Transverse colon (tissue), 4 donors: ENCODE measurements at regions not wholly inside any gene's neighbourhood (a gene's known extent, or its start where the extent isn't known, plus 50 kb on each side); places are given as distances from the start of the nearest gene placed in this dataset.

ENCODE experiments used
- EP300 ChIP-seq: sonication (generic); formaldehyde crosslinking; IDR thresholded peaks from one replicate; pipeline ENCODE4 v1.6.1; 2017; ENCODE audit warnings: antibody characterized with exemption, low read depth
- POLR2A ChIP-seq: fragments of 450-650 bp; IDR thresholded peaks from one replicate; pipeline ENCODE4 v1.6.1; 2016; ENCODE audit warnings: antibody characterized with exemption, mild to moderate bottlenecking, moderate library complexity
- POLR2AphosphoS5 ChIP-seq, 3 donors: sonication (generic); formaldehyde crosslinking; IDR thresholded peaks; one replicate each; pipeline ENCODE4 v1.6.1; 2016; ENCODE audit warnings: antibody characterized with exemption in 3 of 3
- TF ChIP-seq, protein P1 (sequence below), 5 experiments: fragments of 200-600 bp in 3 of 5; fragments of 450-650 bp in 2 of 5; sonication (generic) in 3 of 5; IDR thresholded peaks; 1 replicate in 2 of 5; 2 replicates in 3 of 5; pipeline ENCODE4 v1.5.1; 2016 to 2017; ENCODE audit warnings: antibody characterized with exemption in 5 of 5, inconsistent platforms in 3 of 5, mild to moderate bottlenecking in 2 of 5, moderate library complexity in 1 of 5

DNA sequence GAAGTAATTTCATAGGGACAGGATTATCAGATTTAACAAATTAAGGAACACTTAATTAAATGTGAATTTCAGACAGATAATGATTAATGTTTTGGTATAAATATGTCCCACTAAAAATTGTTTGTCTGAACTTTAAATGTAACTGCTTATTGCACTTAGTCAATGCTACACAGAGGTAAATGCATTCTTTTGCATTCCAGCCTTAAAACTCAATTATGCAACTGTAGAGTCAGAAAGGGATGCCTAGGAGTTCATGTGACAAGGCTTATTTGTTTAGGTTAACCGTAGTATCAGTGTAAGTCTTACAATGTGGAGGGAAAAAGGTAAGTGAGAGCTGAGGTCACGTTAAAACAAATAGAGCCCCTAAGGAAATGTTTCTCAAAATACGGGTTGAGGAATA lies 347.2 kb upstream of the ARGLU1 start:
- TF ChIP-seq, protein P1, sequence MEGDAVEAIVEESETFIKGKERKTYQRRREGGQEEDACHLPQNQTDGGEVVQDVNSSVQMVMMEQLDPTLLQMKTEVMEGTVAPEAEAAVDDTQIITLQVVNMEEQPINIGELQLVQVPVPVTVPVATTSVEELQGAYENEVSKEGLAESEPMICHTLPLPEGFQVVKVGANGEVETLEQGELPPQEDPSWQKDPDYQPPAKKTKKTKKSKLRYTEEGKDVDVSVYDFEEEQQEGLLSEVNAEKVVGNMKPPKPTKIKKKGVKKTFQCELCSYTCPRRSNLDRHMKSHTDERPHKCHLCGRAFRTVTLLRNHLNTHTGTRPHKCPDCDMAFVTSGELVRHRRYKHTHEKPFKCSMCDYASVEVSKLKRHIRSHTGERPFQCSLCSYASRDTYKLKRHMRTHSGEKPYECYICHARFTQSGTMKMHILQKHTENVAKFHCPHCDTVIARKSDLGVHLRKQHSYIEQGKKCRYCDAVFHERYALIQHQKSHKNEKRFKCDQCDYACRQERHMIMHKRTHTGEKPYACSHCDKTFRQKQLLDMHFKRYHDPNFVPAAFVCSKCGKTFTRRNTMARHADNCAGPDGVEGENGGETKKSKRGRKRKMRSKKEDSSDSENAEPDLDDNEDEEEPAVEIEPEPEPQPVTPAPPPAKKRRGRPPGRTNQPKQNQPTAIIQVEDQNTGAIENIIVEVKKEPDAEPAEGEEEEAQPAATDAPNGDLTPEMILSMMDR (IDR thresholded peaks at IDR 0.05) = no peak
- TF ChIP-seq POLR2AphosphoS5 (IDR thresholded peaks at IDR 0.05) = no peak
- TF ChIP-seq POLR2A = no peak
- no peak for TF ChIP-seq EP300
